K562 (cell line): ENCODE measurements at regions not wholly inside any gene's neighbourhood (a gene's known extent, or its start where the extent isn't known, plus 50 kb on each side); places are given as distances from the start of the nearest gene placed in this dataset.

ENCODE experiments used
- ATAC-seq: fragments of 200-7000 bp; cut with Tn5 transposase; 3 replicates; pipeline ENCODE4 v1.9.1; 2020; ENCODE audit warnings: moderate library complexity
- BruUV-seq: library from RNA; stranded (reverse); fragments of 400-500 nt; replicated peaks from 2 replicates; lab custom pipeline; 2021; lab: Mats Ljungman, UMichigan
- CTCF ChIA-PET: fragments of 300-600 bp; formaldehyde crosslinking; extraction: SDS; loops from one replicate; lab custom pipeline; 2021; ENCODE audit warnings: low intra/inter-chr PET ratio; lab: Yijun Ruan, JAX
- POLR2A ChIA-PET: fragments of 300-600, 350-650 bp; sonication (Branson Sonifier 250); formaldehyde crosslinking; extraction: SDS; loops from one replicate; lab custom pipeline; 2021; ENCODE audit warnings: antibody characterized with exemption, inconsistent platforms; lab: Yijun Ruan, JAX
- DNase-seq, 4 experiments: peaks; one replicate each; pipeline versions ENCODE4 v3.0.0 to v3.0.0-alpha.2; 2011 to 2018; ENCODE audit warnings: low spot score in 3 of 4, mixed read lengths in 3 of 4; ENCODE audit errors: extremely low read depth in 1 of 4
- FAIRE-seq: peaks from 2 replicates; lab custom pipeline; 2011; peaks lifted over from hg19 to GRCh38; lab: Jason Lieb, UNC
- H2AFZ ChIP-seq: 2 replicates; pipeline ENCODE4 v1.6.0; 2011; ENCODE audit warnings: low read depth, low read length, control low read depth, inconsistent platforms
- H3K27ac ChIP-seq: fragments of 200-600 bp; 3 replicates; pipeline ENCODE4 v1.8.0; 2011; ENCODE audit warnings: low read depth, mild to moderate bottlenecking, control low read depth, inconsistent platforms, low read length, moderate library complexity, mixed read lengths; ENCODE audit errors: extremely low read depth
- H3K27me3 ChIP-seq, 2 experiments: fragments of 300-600 bp in 1 of 2; 2 replicates in 1 of 2; 3 replicates in 1 of 2; pipeline versions ENCODE4 v1.6.0 to v1.8.0; 2011; ENCODE audit warnings: inconsistent platforms in 2 of 2, low read length in 2 of 2, mild to moderate bottlenecking in 1 of 2, mixed read lengths in 1 of 2, moderate library complexity in 1 of 2; ENCODE audit not compliant: control insufficient read depth in 2 of 2, insufficient read depth in 2 of 2
- H3K36me3 ChIP-seq: fragments of 300-600 bp; 3 replicates; pipeline ENCODE4 v1.8.0; 2011; ENCODE audit warnings: mild to moderate bottlenecking, low read length, inconsistent platforms; ENCODE audit not compliant: control insufficient read depth, insufficient read depth
- H3K4me1 ChIP-seq, 2 experiments: fragments of 200-600 bp in 1 of 2; replicated peaks in 1 of 2; 2 replicates in 1 of 2; 3 replicates in 1 of 2; pipeline versions ENCODE4 v1.5.1 to v1.8.0; 2011; ENCODE audit warnings: inconsistent platforms in 2 of 2, low read length in 2 of 2, mild to moderate bottlenecking in 1 of 2, mixed read lengths in 1 of 2, moderate library complexity in 1 of 2; ENCODE audit not compliant: control insufficient read depth in 2 of 2, insufficient read depth in 2 of 2
- H3K4me2 ChIP-seq: 2 replicates; pipeline ENCODE4 v1.6.1; 2011; ENCODE audit warnings: low read length, control low read depth, inconsistent platforms, mixed read lengths; ENCODE audit not compliant: insufficient read depth
- H3K4me3 ChIP-seq: fragments of 200-600 bp; sonication (generic), shearing (Covaris generic); 2 replicates; pipeline ENCODE4 v1.5.1; 2016; ENCODE audit warnings: control low read depth, inconsistent platforms
- H3K79me2 ChIP-seq: fragments of 200-600 bp; 3 replicates; pipeline ENCODE4 v1.8.0; 2011; ENCODE audit warnings: low read length, inconsistent platforms; ENCODE audit not compliant: control insufficient read depth, insufficient read depth
- H3K9ac ChIP-seq, 2 experiments: 2 replicates each; pipeline versions ENCODE4 v1.6.0 to v1.6.1; 2011; ENCODE audit warnings: low read depth in 2 of 2, low read length in 2 of 2, control low read depth in 1 of 2, inconsistent platforms in 1 of 2, mild to moderate bottlenecking in 1 of 2, mixed read lengths in 1 of 2; ENCODE audit not compliant: insufficient read depth in 1 of 2
- H3K9me1 ChIP-seq: one replicate; pipeline ENCODE4 v1.6.0; 2011; ENCODE audit warnings: inconsistent platforms, mild to moderate bottlenecking, low read length, moderate library complexity; ENCODE audit not compliant: control insufficient read depth, insufficient read depth
- H3K9me3 ChIP-seq: replicated peaks from 2 replicates; pipeline ENCODE4 v1.5.1; 2011; ENCODE audit warnings: low read depth, low read length, inconsistent platforms; ENCODE audit not compliant: control insufficient read depth, insufficient read depth
- H4K20me1 ChIP-seq: replicated peaks from 2 replicates; pipeline ENCODE4 v1.6.1; 2011; ENCODE audit warnings: low read length, inconsistent platforms, mixed read lengths; ENCODE audit not compliant: control insufficient read depth, insufficient read depth
- BHLHE40 ChIP-seq: IDR thresholded peaks from 2 replicates; pipeline ENCODE4 v1.6.1; 2011; ENCODE audit warnings: low read length, improper control_type of control experiment
- MCM7 ChIP-seq, 2 experiments: fragments of 450-650 bp; IDR thresholded peaks; 2 replicates each; pipeline ENCODE4 v1.6.1; 2016 to 2018
- TRIM28 ChIP-seq: fragments of 450-650 bp; IDR thresholded peaks from 2 replicates; pipeline ENCODE4 v1.6.1; 2017
- ZNF347 ChIP-seq: fragments of 450-650 bp; formaldehyde crosslinking; IDR thresholded peaks from 2 replicates; pipeline ENCODE4 v1.4.0; 2020; ENCODE audit warnings: low read depth, mild to moderate bottlenecking, moderate library complexity
- ZNF507 ChIP-seq: conservative IDR thresholded peaks from 2 replicates; pipeline ENCODE4 v1.6.1; 2017; ENCODE audit warnings: missing genetic modification characterization, missing compliant biosample characterization
- ZNF639 ChIP-seq, 2 experiments: fragments of 200-800 bp in 1 of 2; sonication (Bioruptor generic) in 1 of 2; sonication (generic) in 1 of 2; formaldehyde crosslinking in 1 of 2; IDR thresholded peaks in 1 of 2; conservative IDR thresholded peaks in 1 of 2; 2 replicates each; pipeline versions ENCODE4 v1.5.0 to v1.6.1; 2016 to 2020; ENCODE audit warnings: missing compliant biosample characterization in 1 of 2, missing genetic modification characterization in 1 of 2, missing genetic modification reagents in 1 of 2
- WGBS: fragments of 100-300 bp; shearing (Covaris generic); methylation state at CpG from one replicate; pipeline ENCODE4 v1.1.6; 2016; ENCODE audit warnings: low coverage, mixed read lengths; ENCODE audit not compliant: insufficient coverage; ENCODE audit errors: missing lambda C conversion rate; 5-methylcytosine and 5-hydroxymethylcytosine counted together
- in situ Hi-C: fragments of 300-500 bp; cut with MboI; formaldehyde crosslinking; loops from 4 replicates; pipeline ENCODE4 v1.15.0; 2018; ENCODE audit warnings: inconsistent platforms, mixed read lengths
- intact Hi-C: fragments of 100-400 bp; cut with micrococcal nuclease; formaldehyde crosslinking; loops from 2 replicates; pipeline ENCODE4 v1.14.2; 2022

DNA sequence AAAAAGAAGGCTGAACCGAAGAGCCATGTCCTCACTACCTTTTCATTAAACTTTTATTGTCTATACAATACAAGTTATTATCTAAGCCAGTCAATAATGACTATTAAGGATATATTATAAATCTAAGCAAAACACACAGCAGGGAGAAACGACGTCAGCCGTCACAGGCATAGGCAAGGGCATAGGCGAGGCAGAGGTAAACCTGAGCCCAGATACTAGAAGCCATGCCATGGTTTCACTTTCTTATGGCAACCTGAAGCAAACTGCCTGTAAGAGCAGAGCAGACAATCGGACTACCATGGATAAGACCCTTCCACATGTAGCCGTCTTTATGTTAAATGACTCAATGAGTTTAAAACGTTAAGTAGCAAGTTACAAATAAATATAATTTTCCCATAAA is 238.5 kb upstream of the ZNF521 start (continued):
- TF ChIP-seq ZNF639 (CRISPR knock-in tag; conservative IDR thresholded peaks at IDR 0.05 in 1 of 2, IDR thresholded peaks at IDR 0.05 in 1 of 2) (no peak), TRIM28 (no peak), MCM7 (IDR thresholded peaks at IDR 0.05) (no peak)

GRCh38 chr18:25587545-25587944 is 235.6 kb upstream of the ZNF521 start:
- H3K4me3 ChIP-seq = no peak overlapping the region
- H3K9me1 ChIP-seq = no peaks in the 10 kb centered on the region
- ATAC-seq (no peak), FAIRE-seq (no peak), DNase-seq (no peak)
- TF ChIP-seq BHLHE40 (no peak), ZNF507 (tag) (0 out of 2 replicates have a peak, but pooled peaks have one; percentile 15), ZNF347 (CRISPR knock-in tag) (no peak)
- whole genome bisulfite sequencing = under 1% methylated on average over 5 of the region's 5 CpGs
- no peaks in the 10 kb centered on the region for H3K79me2 ChIP-seq
- no peaks in the 10 kb centered on the region for H3K27me3 ChIP-seq
- no peak overlapping the region for H3K27ac ChIP-seq
- in situ Hi-C loops = no loop called here
- POLR2A ChIA-PET = interaction anchor here (1.0 kb wide), 1 partner anchor 8 kb away, joined by 3 read pairs; no protein-coding TSS in a partner anchor
- CTCF ChIA-PET = no interaction called here
- H3K9ac ChIP-seq = no peak overlapping the region
- no TSS peak for BruUV-seq
- no peak overlapping the region for H2AFZ ChIP-seq
- intact Hi-C loops = no loop called here
- H3K9me3 ChIP-seq = no peaks in the 10 kb centered on the region
- no peak overlapping the region for H3K4me2 ChIP-seq
- H3K36me3 ChIP-seq = no peaks in the 10 kb centered on the region
- no peaks in the 10 kb centered on the region for H3K4me1 ChIP-seq
- no peaks in the 10 kb centered on the region for H4K20me1 ChIP-seq
